HepG2 (cell line): ENCODE measurements at regions not wholly inside any gene's neighbourhood (a gene's known extent, or its start where the extent isn't known, plus 50 kb on each side); places are given as distances from the start of the nearest gene placed in this dataset.

Experiments
- ARNT ChIP-seq: fragments of 450-650 bp; IDR thresholded peaks from 2 replicates; pipeline ENCODE4 v1.6.1; 2017
- ZNF280B ChIP-seq: sonication (generic); formaldehyde crosslinking; IDR thresholded peaks from 2 replicates; pipeline ENCODE4 v1.5.0; 2020; ENCODE audit warnings: missing genetic modification reagents, mild to moderate bottlenecking, borderline replicate concordance
- ZNF766 ChIP-seq: sonication (generic); formaldehyde crosslinking; IDR thresholded peaks from 2 replicates; pipeline ENCODE4 v1.5.0; 2020; ENCODE audit warnings: missing genetic modification reagents, borderline replicate concordance
- ZNF83 ChIP-seq: sonication (generic); formaldehyde crosslinking; IDR thresholded peaks from 2 replicates; pipeline ENCODE4 v1.4.0; 2020; ENCODE audit warnings: missing genetic modification reagents, mild to moderate bottlenecking, borderline replicate concordance
- TF ChIP-seq, protein P1 (sequence below): sonication (generic); formaldehyde crosslinking; IDR thresholded peaks from 2 replicates; pipeline ENCODE4 v1.9.0; 2022; ENCODE audit warnings: missing genetic modification reagents, mild to moderate bottlenecking, borderline replicate concordance

GRCh38 chr2:198558176-198558575, 753.8 kb downstream of the PLCL1 start:
- TF ChIP-seq ZNF766 (CRISPR knock-in tag) (no peak), ZNF83 (CRISPR knock-in tag) (no peak), ZNF280B (CRISPR knock-in tag) (no peak), ARNT (no peak)
- TF ChIP-seq, protein P1, sequence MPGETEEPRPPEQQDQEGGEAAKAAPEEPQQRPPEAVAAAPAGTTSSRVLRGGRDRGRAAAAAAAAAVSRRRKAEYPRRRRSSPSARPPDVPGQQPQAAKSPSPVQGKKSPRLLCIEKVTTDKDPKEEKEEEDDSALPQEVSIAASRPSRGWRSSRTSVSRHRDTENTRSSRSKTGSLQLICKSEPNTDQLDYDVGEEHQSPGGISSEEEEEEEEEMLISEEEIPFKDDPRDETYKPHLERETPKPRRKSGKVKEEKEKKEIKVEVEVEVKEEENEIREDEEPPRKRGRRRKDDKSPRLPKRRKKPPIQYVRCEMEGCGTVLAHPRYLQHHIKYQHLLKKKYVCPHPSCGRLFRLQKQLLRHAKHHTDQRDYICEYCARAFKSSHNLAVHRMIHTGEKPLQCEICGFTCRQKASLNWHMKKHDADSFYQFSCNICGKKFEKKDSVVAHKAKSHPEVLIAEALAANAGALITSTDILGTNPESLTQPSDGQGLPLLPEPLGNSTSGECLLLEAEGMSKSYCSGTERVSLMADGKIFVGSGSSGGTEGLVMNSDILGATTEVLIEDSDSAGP (CRISPR knock-in tag) = no peak
